Neural crest cell (in vitro differentiated cells): ENCODE measurements at regions not wholly inside any gene's neighbourhood (a gene's known extent, or its start where the extent isn't known, plus 50 kb on each side); places are given as distances from the start of the nearest gene placed in this dataset.

Experiments used
- DNase-seq: peaks from one replicate; pipeline ENCODE4 v3.0.0; 2021; ENCODE audit warnings: low read depth, mixed read lengths, low spot score
- H3K27ac Mint-ChIP-seq: one replicate; pipeline ENCODE4 v1.8.0; 2021; ENCODE audit warnings: mild to moderate bottlenecking, mixed read lengths; ENCODE audit not compliant: unreplicated experiment
- H3K27me3 Mint-ChIP-seq: 2 replicates; pipeline ENCODE4 v1.8.0; 2021; ENCODE audit warnings: low read depth, mild to moderate bottlenecking, mixed read lengths
- H3K36me3 Mint-ChIP-seq: 2 replicates; pipeline ENCODE4 v1.8.0; 2021; ENCODE audit warnings: low read depth, mild to moderate bottlenecking, mixed read lengths
- H3K4me1 Mint-ChIP-seq: 2 replicates; pipeline ENCODE4 v1.8.0; 2021; ENCODE audit warnings: mixed read lengths
- H3K4me3 Mint-ChIP-seq: one replicate; pipeline ENCODE4 v1.8.0; 2021; ENCODE audit warnings: mild to moderate bottlenecking, mixed read lengths
- H3K9me3 Mint-ChIP-seq: 2 replicates; pipeline ENCODE4 v1.8.0; 2021; ENCODE audit warnings: mixed read lengths
- CTCF ChIP-seq: fragments of 200-600 bp; sonication (generic); conservative IDR thresholded peaks from 2 replicates; pipeline ENCODE4 v1.5.0; 2021; ENCODE audit warnings: antibody characterized with exemption, mild to moderate bottlenecking

DNA sequence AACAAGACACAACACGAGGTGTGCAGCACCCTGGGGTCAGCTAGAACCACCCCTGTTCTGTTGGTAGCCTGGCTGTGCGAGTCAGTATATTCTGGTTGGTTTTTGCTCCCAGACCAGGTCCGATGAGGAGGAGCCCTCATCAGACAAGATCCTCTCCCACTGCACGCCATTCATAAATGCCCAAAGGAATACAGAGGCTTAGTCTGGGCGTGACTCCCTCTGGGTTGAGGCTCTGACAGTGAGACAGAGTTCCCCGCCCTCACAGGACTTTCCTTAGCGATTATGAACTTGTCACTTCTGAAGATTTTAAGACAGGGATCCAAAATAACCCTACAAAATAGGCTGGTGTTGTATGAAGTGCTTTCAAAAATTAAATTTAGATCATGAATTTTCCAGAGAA is 85.5 kb upstream of the MC2R start:
- Mint-ChIP-seq H3K36me3 (no peaks in the 10 kb centered on the region), H3K27me3 (no peaks in the 10 kb centered on the region), H3K4me1 (no peaks in the 10 kb centered on the region), H3K27ac (no peak overlapping the region), H3K4me3 (no peak overlapping the region), H3K9me3 (peaks cover 2% of the 10 kb centered on the region)
- no peak for DNase-seq
- TF ChIP-seq CTCF: no peak

DNA sequence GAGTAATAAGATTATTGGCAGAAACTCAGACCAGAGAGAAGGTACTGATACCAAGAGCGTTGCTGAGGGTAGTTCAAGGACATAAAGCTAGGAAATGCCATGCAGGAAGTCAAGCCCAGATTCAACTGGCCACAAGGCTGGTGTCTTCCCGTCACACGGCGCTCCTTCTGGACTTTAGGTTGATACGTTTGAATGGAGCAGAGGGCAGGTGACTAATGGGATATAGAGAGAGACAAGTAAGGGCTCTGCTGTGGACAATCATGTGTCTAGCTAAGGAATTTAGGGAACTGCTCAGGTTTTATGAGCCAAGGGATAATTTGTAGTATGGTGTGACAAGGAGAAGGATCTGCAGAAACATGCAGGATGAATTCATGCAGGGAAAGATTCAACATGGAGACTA is 83.9 kb upstream of the MC2R start:
- DNase-seq: no peak
- Mint-ChIP-seq H3K4me3 (no peak overlapping the region), H3K36me3 (no peaks in the 10 kb centered on the region), H3K27me3 (no peaks in the 10 kb centered on the region), H3K27ac (no peak overlapping the region), H3K4me1 (no peaks in the 10 kb centered on the region), H3K9me3 (peaks cover 2% of the 10 kb centered on the region)
- no peak for TF ChIP-seq CTCF

DNA sequence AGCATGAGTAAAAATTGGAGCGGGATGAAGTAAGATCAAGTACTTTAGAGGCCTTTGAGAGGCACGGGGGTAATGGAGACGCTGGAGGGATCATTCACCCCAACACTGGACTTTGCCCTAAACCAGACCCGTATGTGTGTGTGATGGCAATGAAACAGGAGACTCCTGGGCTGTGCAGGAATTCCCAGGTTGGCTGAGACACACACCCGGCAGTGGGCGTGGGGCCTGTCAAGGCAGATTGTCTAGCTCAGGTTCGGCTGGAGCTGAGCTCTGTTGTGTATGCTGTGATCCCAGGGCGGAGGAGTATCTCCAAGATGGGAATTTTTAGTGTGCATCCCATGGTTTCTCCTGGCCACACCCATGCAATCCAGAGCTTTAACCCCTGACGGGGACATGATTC is 83.2 kb upstream of the MC2R start:
- Mint-ChIP-seq H3K4me1 (no peaks in the 10 kb centered on the region), H3K4me3 (no peak overlapping the region), H3K9me3 (peaks cover 2% of the 10 kb centered on the region), H3K27ac (no peak overlapping the region), H3K36me3 (no peaks in the 10 kb centered on the region), H3K27me3 (no peaks in the 10 kb centered on the region)
- no peak for TF ChIP-seq CTCF
- no peak for DNase-seq

- no peaks in the 10 kb centered on the region for H3K4me1 Mint-ChIP-seq
- H3K27ac Mint-ChIP-seq: no peak overlapping the region
- no peak for TF ChIP-seq CTCF
- no peak overlapping the region for H3K4me3 Mint-ChIP-seq
- no peaks in the 10 kb centered on the region for H3K36me3 Mint-ChIP-seq
- no peak for DNase-seq
- H3K9me3 Mint-ChIP-seq: peaks cover 6% of the 10 kb centered on the region
- no peaks in the 10 kb centered on the region for H3K27me3 Mint-ChIP-seq
Observed at GRCh38 chr18:13993730-13994129, 78.4 kb upstream of the MC2R start.

GRCh38 chr18:13992826-13993540 is 77.6 kb upstream of the MC2R start:
- TF ChIP-seq CTCF: no peak
- H3K36me3 Mint-ChIP-seq: no peaks in the 10 kb centered on the region
- H3K4me1 Mint-ChIP-seq: no peaks in the 10 kb centered on the region
- H3K9me3 Mint-ChIP-seq: peaks cover 4% of the 10 kb centered on the region
- H3K27me3 Mint-ChIP-seq: no peaks in the 10 kb centered on the region
- no peak overlapping the region for H3K4me3 Mint-ChIP-seq
- no peak for DNase-seq
- H3K27ac Mint-ChIP-seq: no peak overlapping the region

DNA sequence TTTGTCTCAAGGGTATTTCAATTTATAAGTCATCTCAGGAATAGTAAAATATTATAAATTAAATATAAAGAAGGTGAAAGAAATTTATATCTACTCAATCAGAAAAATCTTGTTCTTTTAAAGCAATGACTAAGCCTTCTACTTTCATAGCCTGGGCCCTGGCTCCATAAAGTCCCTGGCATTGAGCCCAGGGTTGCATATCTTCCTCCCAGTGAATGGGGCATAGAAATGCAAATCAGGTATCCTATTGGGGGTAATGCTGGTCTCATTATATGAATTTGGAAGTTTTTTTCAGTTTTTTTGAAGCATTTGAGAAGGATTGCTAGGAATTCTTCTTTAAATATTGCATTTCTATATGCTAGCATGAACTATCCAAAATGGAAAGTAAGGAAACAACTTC is 73.9 kb upstream of the MC2R start:
- TF ChIP-seq CTCF: no peak
- no peak overlapping the region for H3K27ac Mint-ChIP-seq

More for the DNA sequence above, 73.9 kb upstream of the MC2R start:
- Mint-ChIP-seq H3K27me3 (no peaks in the 10 kb centered on the region), H3K9me3 (peaks cover 4% of the 10 kb centered on the region), H3K4me1 (no peaks in the 10 kb centered on the region), H3K4me3 (no peak overlapping the region), H3K36me3 (no peaks in the 10 kb centered on the region)
- DNase-seq: no peak
